Heart left ventricle (tissue), 16 donors: ENCODE measurements at regions not wholly inside any gene's neighbourhood (a gene's known extent, or its start where the extent isn't known, plus 50 kb on each side); places are given as distances from the start of the nearest gene placed in this dataset.

ENCODE experiments used
- ATAC-seq, 4 donors: fragments of 200-7000 bp; cut with Tn5 transposase; one replicate each; pipeline ENCODE4 v1.9.1; 2020 to 2022; ENCODE audit warnings: moderate library complexity in 4 of 4, mild to moderate bottlenecking in 3 of 4, moderate number of reproducible peaks in 1 of 4
- DNase-seq, 5 donors: peaks; one replicate each; pipeline ENCODE4 v3.0.0-alpha.2; 2020
- H3K27ac ChIP-seq, 12 donors: fragments of 200-600 bp; sonication (generic) in 4 of 12; one replicate each; pipeline versions ENCODE4 v1.5.0 to v1.8.0; 2016 to 2022; ENCODE audit warnings: mild to moderate bottlenecking in 2 of 12
- H3K27me3 ChIP-seq, 9 donors: fragments of 200-600 bp; sonication (generic) in 2 of 9; one replicate each; pipeline versions ENCODE4 v1.5.1 to v1.8.0; 2016 to 2022; ENCODE audit warnings: mild to moderate bottlenecking in 3 of 9
- H3K36me3 ChIP-seq, 9 donors: fragments of 200-600 bp; sonication (generic) in 2 of 9; one replicate each; pipeline versions ENCODE4 v1.5.0 to v1.8.0; 2018 to 2022; ENCODE audit warnings: mild to moderate bottlenecking in 2 of 9
- H3K4me1 ChIP-seq, 12 donors: fragments of 200-600 bp; sonication (generic) in 4 of 12; one replicate each; pipeline versions ENCODE4 v1.5.0 to v1.8.0; 2016 to 2022; ENCODE audit warnings: mild to moderate bottlenecking in 3 of 12
- H3K4me3 ChIP-seq, 12 donors: fragments of 200-600 bp; sonication (generic) in 4 of 12; one replicate each; pipeline versions ENCODE4 v1.5.0 to v1.8.0; 2017 to 2022; ENCODE audit warnings: mild to moderate bottlenecking in 9 of 12, moderate library complexity in 4 of 12
- H3K9me3 ChIP-seq, 12 donors: fragments of 200-600 bp; sonication (generic) in 4 of 12; one replicate each; pipeline versions ENCODE4 v1.5.0 to v1.8.0; 2016 to 2022; ENCODE audit warnings: mild to moderate bottlenecking in 1 of 12
- POLR2A ChIP-seq, 2 donors: fragments of 450-650 bp; IDR thresholded peaks; one replicate each; pipeline ENCODE4 v1.6.1; 2017; ENCODE audit warnings: antibody characterized with exemption in 2 of 2, mild to moderate bottlenecking in 2 of 2, moderate library complexity in 2 of 2
- WGBS, 4 donors: extraction: QIAGEN DNeasy Blood & Tissue Kit in 2 of 4; methylation state at CpG; one replicate each; pipeline versions ENCODE4 v1.1.5 to v1.1.7; 2013 to 2018; 5-methylcytosine and 5-hydroxymethylcytosine counted together
- intact Hi-C, 10 donors: fragments of 100-400 bp; cut with DNase I; formaldehyde crosslinking; loops; one replicate each; pipeline versions ENCODE4 v1.11.1 to v1.14.2; 2022
- TF ChIP-seq, protein P1 (sequence below), 12 donors: fragments of 200-600 bp; sonication (generic) in 4 of 12; IDR thresholded peaks; one replicate each; pipeline versions ENCODE4 v1.5.0 to v1.8.0; 2018 to 2022; ENCODE audit warnings: antibody characterized with exemption in 12 of 12, mild to moderate bottlenecking in 5 of 12
- donor health status: ischemic (EF 13 %, LVEDD 7.1; RV severe dilation, severe dysfunction).
- donor health status: healthy with polysubstance abuse.
- donor health status: DM: no; HTN: yes; CAD: no.
- donor health status: DM: no; HTN: no; CAD: no.
- donor health status: ischemic (EF 25% LVEDD 6.9; RV normal size, moderate dysfunction).
- donor health status: ischemic (EF 25% LVEDD 5.7; RV mildly dilated, moderate dysfunction).
- donor health status: healthy.
- donor health status: DM: yes; HTN: yes; CAD: no.
- donor health status: ischemic (EF 35%, LVEDD 5.7; RV mildly dilated, moderate dysfunction).
- donor health status: nonischemic (EF 11% LVEDD 7.7; RV severe dilation, severe dysfunction).
- donor health status: DM: yes; HTN: yes; CAD: no.
- donor health status: PGD.
- donor health status: ischemic (EF 29% LVEDD 5.4; RV normal size, mild dysfunction).
- donor health status: nonischemic (EF 23%, LVEDD 6.1; RV moderate dilation, normal function).

GRCh38 chr10:42975558-42976340 is 101.1 kb upstream of the RET start:
- ATAC-seq (no peak), DNase-seq (peak in 4 of 5 donors; percentile 12 to 37 (median 18))
- no peak overlapping the region for H3K27ac ChIP-seq
- TF ChIP-seq, protein P1, sequence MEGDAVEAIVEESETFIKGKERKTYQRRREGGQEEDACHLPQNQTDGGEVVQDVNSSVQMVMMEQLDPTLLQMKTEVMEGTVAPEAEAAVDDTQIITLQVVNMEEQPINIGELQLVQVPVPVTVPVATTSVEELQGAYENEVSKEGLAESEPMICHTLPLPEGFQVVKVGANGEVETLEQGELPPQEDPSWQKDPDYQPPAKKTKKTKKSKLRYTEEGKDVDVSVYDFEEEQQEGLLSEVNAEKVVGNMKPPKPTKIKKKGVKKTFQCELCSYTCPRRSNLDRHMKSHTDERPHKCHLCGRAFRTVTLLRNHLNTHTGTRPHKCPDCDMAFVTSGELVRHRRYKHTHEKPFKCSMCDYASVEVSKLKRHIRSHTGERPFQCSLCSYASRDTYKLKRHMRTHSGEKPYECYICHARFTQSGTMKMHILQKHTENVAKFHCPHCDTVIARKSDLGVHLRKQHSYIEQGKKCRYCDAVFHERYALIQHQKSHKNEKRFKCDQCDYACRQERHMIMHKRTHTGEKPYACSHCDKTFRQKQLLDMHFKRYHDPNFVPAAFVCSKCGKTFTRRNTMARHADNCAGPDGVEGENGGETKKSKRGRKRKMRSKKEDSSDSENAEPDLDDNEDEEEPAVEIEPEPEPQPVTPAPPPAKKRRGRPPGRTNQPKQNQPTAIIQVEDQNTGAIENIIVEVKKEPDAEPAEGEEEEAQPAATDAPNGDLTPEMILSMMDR (IDR thresholded peaks at IDR 0.05), result no peak
- no peak for TF ChIP-seq POLR2A (IDR thresholded peaks at IDR 0.05)
- no peaks in the 10 kb centered on the region for H3K36me3 ChIP-seq
- intact Hi-C loops, result no loop called here
- no peak overlapping the region for H3K4me3 ChIP-seq
- H3K9me3 ChIP-seq, result no peaks in the 10 kb centered on the region
- whole genome bisulfite sequencing, 4 donors, result 80 to 87% (median 85%) methylated on average over 14 to 21 of the region's 21 CpGs
- H3K27me3 ChIP-seq, result peaks cover 0 to 8% (median 0%) of the 10 kb centered on the region in 9 donors
- H3K4me1 ChIP-seq, result no peaks in the 10 kb centered on the region

DNA sequence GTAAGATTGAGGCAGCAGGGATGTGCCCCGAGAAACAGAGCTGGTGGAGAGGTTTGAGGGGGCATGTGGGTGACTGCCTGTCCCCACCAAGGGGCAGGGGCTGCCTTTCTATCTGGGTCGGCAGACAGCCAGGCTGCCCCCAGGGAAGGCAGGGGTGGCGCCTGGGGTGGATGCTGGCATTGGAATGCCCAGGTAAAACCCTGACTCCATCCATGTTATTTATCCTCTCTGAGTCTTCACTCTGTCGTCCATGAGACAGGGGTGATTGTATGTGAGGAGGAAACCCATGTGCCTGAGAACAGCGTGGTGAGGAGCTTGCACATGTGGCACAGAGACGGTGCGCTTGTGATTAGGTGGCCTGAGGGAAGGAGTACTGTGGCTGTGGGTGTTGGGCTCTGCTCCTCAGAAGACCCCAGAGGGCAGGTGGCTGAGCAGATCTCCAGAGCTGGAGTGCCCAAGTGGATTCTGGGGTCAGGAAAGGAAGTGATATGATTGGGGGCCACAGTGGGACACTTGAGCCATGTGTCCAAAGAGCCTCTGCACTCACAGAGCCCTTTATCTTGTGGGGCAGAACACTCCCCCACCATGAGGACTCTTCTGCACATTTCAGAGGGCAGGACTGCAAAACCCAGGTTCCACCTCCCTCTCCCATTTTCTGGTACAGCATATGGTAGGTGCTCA is 100.4 kb upstream of the RET start:
- Histone ChIP-seq H3K36me3 (no peaks in the 10 kb centered on the region), H3K4me1 (no peaks in the 10 kb centered on the region), H3K9me3 (no peaks in the 10 kb centered on the region), H3K4me3 (no peak overlapping the region), H3K27me3 (peaks cover 0 to 4% (median 0%) of the 10 kb centered on the region in 9 donors), H3K27ac (no peak overlapping the region)
- DNase-seq (peak in 3 of 5 donors; percentile 9 to 14 (median 9)), ATAC-seq (no peak)
- TF ChIP-seq, protein P1 (IDR thresholded peaks at IDR 0.05), result no peak
- TF ChIP-seq POLR2A (IDR thresholded peaks at IDR 0.05), result no peak
- 77 to 85% (median 80%) methylated on average over 6 to 7 of the region's 7 CpGs for WGBS, 4 donors
- intact Hi-C loops, result no loop called here

GRCh38 chr10:42977032-42977416 is 99.8 kb upstream of the RET start:
- TF ChIP-seq, protein P1 (IDR thresholded peaks at IDR 0.05), result no peak
- TF ChIP-seq POLR2A (IDR thresholded peaks at IDR 0.05), result no peak
- Histone ChIP-seq H3K9me3 (no peaks in the 10 kb centered on the region), H3K4me3 (no peak overlapping the region), H3K27ac (no peak overlapping the region), H3K27me3 (peaks cover 0 to 4% (median 0%) of the 10 kb centered on the region in 9 donors), H3K36me3 (no peaks in the 10 kb centered on the region), H3K4me1 (no peaks in the 10 kb centered on the region)
- 82 to 91% (median 83%) methylated on average over 5 of the region's 5 CpGs for WGBS, 4 donors
- intact Hi-C loops, result no loop called here
- ATAC-seq (no peak), DNase-seq (peak in 2 of 5 donors; percentile 5 to 6)

GRCh38 chr10:42979181-42979580 is 97.7 kb upstream of the RET start:
- no peaks in the 10 kb centered on the region for H3K36me3 ChIP-seq
- WGBS, 4 donors, result 61 to 74% (median 68%) methylated on average over 2 of the region's 2 CpGs
- no peaks in the 10 kb centered on the region for H3K4me1 ChIP-seq
- intact Hi-C loops, result no loop called here
- no peak for TF ChIP-seq POLR2A (IDR thresholded peaks at IDR 0.05)
- TF ChIP-seq, protein P1 (IDR thresholded peaks at IDR 0.05), result no peak
- no peak overlapping the region for H3K27ac ChIP-seq
- DNase-seq (peak in 2 of 5 donors; percentile 3 to 13), ATAC-seq (no peak)
- no peaks in the 10 kb centered on the region for H3K9me3 ChIP-seq
- H3K27me3 ChIP-seq, result peaks cover 0 to 4% (median 0%) of the 10 kb centered on the region in 9 donors
- H3K4me3 ChIP-seq, result no peak overlapping the region
